HG02885 (cell line): ENCODE measurements at regions not wholly inside any gene's neighbourhood (a gene's known extent, or its start where the extent isn't known, plus 50 kb on each side); places are given as distances from the start of the nearest gene placed in this dataset.

Experiments
- ATAC-seq: cut with Tn5 transposase; IDR thresholded peaks from one replicate; pipeline ENCODE4 v1.9.1; 2021; ENCODE audit warnings: mild to moderate bottlenecking; ENCODE audit not compliant: unreplicated experiment, poor library complexity

DNA sequence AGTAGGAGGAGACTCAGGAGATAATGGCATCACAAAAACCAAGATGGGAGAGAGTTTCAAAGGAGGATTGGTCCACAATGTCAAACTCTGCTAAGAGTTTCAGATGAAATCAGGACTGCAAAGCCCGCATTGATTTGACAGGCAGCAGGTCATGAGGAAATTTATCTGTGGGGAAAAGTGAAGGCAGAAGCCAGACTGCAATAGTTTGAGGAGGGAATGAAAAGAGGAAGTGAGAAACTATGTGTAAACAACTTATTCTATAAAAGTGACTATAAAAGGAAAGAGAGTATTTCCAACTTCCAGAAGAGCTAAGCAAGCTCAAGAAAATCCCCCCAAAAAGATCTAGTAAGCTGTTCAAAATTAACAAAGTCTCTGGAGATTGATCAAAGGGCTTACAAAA is 66.3 kb upstream of the DGKK start:
- ATAC-seq, result peak; percentile 42
